ENCODE measurements at regions not wholly inside any gene's neighbourhood (a gene's known extent, or its start where the extent isn't known, plus 50 kb on each side); places are given as distances from the start of the nearest gene placed in this dataset.

GRCh38 chr16:17548825-17549224 is 78.1 kb upstream of the XYLT1 start:
- DNase-seq (ENCODE audit: low spot score): no peak
- Mint-ChIP-seq H3K27me3 (peaks cover 0 to 2% of the 10 kb centered on the region in 2 donors), H3K27ac (no peak overlapping the region), H3K4me1 (ENCODE audit: low read depth in 2 of 2) (no peaks in the 10 kb centered on the region), H3K4me3 (no peak overlapping the region), H3K9me3 (peaks cover 2% of the 10 kb centered on the region), H3K36me3 (no peaks in the 10 kb centered on the region)
- peak in 1 of 2 donors; percentile 54 for ATAC-seq

DNA sequence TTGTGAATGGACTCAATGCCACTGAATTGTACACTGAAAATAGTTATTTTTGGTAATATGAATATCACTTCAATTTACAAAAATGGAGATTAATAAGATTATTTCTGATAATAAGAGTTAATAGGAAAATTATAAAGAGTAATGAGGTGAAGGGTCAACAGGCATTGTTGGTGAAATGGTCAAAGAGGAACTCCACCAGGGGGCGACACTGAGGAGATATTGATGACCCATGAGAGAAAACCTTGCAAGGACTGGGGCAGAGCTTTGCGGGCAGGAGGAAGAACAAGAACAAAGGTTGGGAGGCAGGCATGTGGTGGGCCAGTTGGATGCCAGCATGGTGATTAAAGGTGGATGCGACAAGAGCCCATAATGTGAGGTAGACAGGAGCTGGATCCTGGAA is 74.0 kb upstream of the XYLT1 start:
- Mint-ChIP-seq H3K27me3 (peaks cover 2 to 3% of the 10 kb centered on the region in 2 donors), H3K27ac (peak overlapping the region in 1 of 2 donors; percentile 13), H3K4me3 (no peak overlapping the region), H3K36me3 (no peaks in the 10 kb centered on the region), H3K4me1 (ENCODE audit: low read depth in 2 of 2) (no peaks in the 10 kb centered on the region), H3K9me3 (peaks cover 2% of the 10 kb centered on the region)
- ATAC-seq: no peak
- DNase-seq (ENCODE audit: low spot score): no peak

GRCh38 chr16:17544304-17544703 is 73.5 kb upstream of the XYLT1 start:
- DNase-seq (ENCODE audit: low spot score) (no peak), ATAC-seq (no peak)
- peaks cover 2% of the 10 kb centered on the region for H3K9me3 Mint-ChIP-seq
- H3K27me3 Mint-ChIP-seq: peaks cover 5 to 7% of the 10 kb centered on the region in 2 donors
- H3K4me3 Mint-ChIP-seq: no peak overlapping the region
- H3K36me3 Mint-ChIP-seq: no peaks in the 10 kb centered on the region
- H3K4me1 Mint-ChIP-seq (ENCODE audit: low read depth in 2 of 2): no peaks in the 10 kb centered on the region
- peak overlapping the region in 1 of 2 donors; percentile 13 for H3K27ac Mint-ChIP-seq

GRCh38 chr16:17543073-17543472 is 72.3 kb upstream of the XYLT1 start:
- no peaks in the 10 kb centered on the region for H3K4me1 Mint-ChIP-seq (ENCODE audit: low read depth in 2 of 2)
- DNase-seq (ENCODE audit: low spot score) (no peak), ATAC-seq (no peak)
- H3K4me3 Mint-ChIP-seq: no peak overlapping the region
- H3K27ac Mint-ChIP-seq: no peak overlapping the region
- no peaks in the 10 kb centered on the region for H3K36me3 Mint-ChIP-seq
- peaks cover 2% of the 10 kb centered on the region for H3K9me3 Mint-ChIP-seq
- H3K27me3 Mint-ChIP-seq: peaks cover 8 to 9% of the 10 kb centered on the region in 2 donors

GRCh38 chr16:17541324-17541723 is 70.6 kb upstream of the XYLT1 start:
- ATAC-seq (no peak), DNase-seq (ENCODE audit: low spot score) (no peak)
- H3K9me3 Mint-ChIP-seq: peaks cover 2% of the 10 kb centered on the region
- H3K27ac Mint-ChIP-seq: no peak overlapping the region
- no peak overlapping the region for H3K4me3 Mint-ChIP-seq
- H3K27me3 Mint-ChIP-seq: peaks cover 13 to 15% of the 10 kb centered on the region in 2 donors
- H3K36me3 Mint-ChIP-seq: no peaks in the 10 kb centered on the region
- H3K4me1 Mint-ChIP-seq (ENCODE audit: low read depth in 2 of 2): no peaks in the 10 kb centered on the region

- Mint-ChIP-seq H3K4me3 (no peak overlapping the region), H3K4me1 (ENCODE audit: low read depth in 2 of 2) (no peaks in the 10 kb centered on the region), H3K9me3 (no peaks in the 10 kb centered on the region), H3K27me3 (peaks cover 16 to 27% of the 10 kb centered on the region in 2 donors), H3K27ac (no peak overlapping the region), H3K36me3 (no peaks in the 10 kb centered on the region)
- no peak for ATAC-seq
- no peak for DNase-seq (ENCODE audit: low spot score)
These were observed 68.2 kb upstream of the XYLT1 start for GRCh38 chr16:17538927-17539326.

GRCh38 chr16:17532338-17532995 is 61.7 kb upstream of the XYLT1 start:
- Mint-ChIP-seq H3K4me3 (no peak overlapping the region), H3K27me3 (peaks cover 8 to 13% of the 10 kb centered on the region in 2 donors), H3K27ac (peak overlapping the region in 1 of 2 donors; percentile 34), H3K9me3 (no peaks in the 10 kb centered on the region), H3K4me1 (ENCODE audit: low read depth in 2 of 2) (peaks cover 13 to 14% of the 10 kb centered on the region in 2 donors), H3K36me3 (no peaks in the 10 kb centered on the region)
- DNase-seq (ENCODE audit: low spot score) (no peak), ATAC-seq (no peak)

GRCh38 chr16:17529982-17530760 is 59.4 kb upstream of the XYLT1 start:
- peak; percentile 84 to 85 for ATAC-seq
- H3K9me3 Mint-ChIP-seq: no peaks in the 10 kb centered on the region
- peaks cover 13 to 14% of the 10 kb centered on the region in 2 donors for H3K4me1 Mint-ChIP-seq (ENCODE audit: low read depth in 2 of 2)
- peak overlapping the region; percentile 38 for H3K27ac Mint-ChIP-seq
- H3K27me3 Mint-ChIP-seq: peaks cover 2 to 5% of the 10 kb centered on the region in 2 donors
- H3K4me3 Mint-ChIP-seq: peak overlapping the region; percentile 82
- no peaks in the 10 kb centered on the region for H3K36me3 Mint-ChIP-seq
- DNase-seq (ENCODE audit: low spot score): no peak

DNA sequence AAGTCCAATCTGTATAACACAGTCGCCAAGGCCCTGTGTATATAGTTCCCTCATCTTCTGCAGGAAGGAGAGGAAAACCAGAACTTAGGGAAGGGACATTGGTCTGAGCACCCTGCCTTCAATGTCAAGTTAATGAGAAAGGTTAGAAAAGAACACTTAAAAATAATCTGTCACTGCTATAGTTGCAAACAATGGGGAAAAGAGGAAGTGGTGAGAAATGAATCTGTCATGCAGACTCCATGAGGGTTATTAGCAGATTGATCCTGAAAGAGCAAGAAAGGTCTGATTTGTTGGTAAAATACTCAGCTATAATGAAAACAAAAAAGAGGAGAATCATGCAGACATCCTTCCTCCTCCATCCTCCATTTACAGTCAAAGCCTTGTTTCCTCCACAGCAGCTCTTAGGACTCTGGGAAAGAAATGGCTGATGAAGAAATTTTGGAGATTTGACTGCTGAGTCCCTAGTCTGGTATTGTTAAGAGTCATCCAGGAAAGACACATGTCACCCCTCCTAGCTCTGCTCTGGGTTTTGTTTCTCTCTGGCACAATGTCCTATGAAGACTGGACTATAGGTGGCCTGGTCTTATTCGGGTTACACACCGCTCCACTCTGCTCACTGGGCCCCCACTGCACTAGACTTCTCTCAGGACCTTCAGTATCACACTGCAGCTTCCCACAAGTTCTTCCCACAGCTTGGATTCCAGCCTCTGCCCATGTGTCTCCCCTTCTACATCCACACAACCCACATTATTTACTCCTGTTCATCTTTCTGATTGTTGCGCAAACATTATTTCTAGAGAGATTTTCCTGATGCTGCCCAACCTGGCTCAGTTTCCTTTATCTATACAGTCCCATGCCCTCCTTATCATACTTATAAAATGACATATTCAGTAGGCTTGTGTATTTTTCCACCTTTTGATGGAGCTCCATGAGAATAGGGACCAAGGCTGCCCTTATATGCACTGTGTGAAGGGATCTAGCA is 56.5 kb upstream of the XYLT1 start:
- no peaks in the 10 kb centered on the region for H3K36me3 Mint-ChIP-seq
- DNase-seq (ENCODE audit: low spot score) (no peak), ATAC-seq (no peak)
- H3K9me3 Mint-ChIP-seq: no peaks in the 10 kb centered on the region
- H3K27me3 Mint-ChIP-seq: peaks cover under 1% of the 10 kb centered on the region in 2 donors
- H3K27ac Mint-ChIP-seq: no peak overlapping the region
- H3K4me1 Mint-ChIP-seq (ENCODE audit: low read depth in 2 of 2): peaks cover 13 to 14% of the 10 kb centered on the region in 2 donors
- H3K4me3 Mint-ChIP-seq: no peak overlapping the region

DNA sequence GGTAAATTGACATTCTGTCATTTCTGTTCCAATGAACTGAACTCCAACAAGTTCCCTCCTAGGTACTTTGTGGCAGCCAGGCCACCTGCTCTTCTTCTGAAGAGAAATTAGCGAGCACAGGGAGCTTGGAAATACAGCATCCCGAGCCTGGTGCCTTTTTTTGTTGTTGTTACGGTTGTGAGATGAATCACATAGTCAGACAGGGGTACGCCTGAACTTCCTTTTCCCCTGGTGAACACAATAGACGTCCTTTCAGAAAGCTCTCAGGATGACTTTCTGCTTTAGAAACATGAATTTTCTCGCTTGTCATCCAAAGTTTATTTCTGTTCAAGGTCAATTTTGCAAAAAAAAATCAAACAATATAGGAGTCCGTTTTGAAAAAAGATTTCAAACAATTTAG is 53.9 kb upstream of the XYLT1 start:
- H3K36me3 Mint-ChIP-seq: no peaks in the 10 kb centered on the region
- ATAC-seq (no peak), DNase-seq (ENCODE audit: low spot score) (no peak)
- no peak overlapping the region for H3K27ac Mint-ChIP-seq
- H3K4me1 Mint-ChIP-seq (ENCODE audit: low read depth in 2 of 2): peaks cover 5 to 11% of the 10 kb centered on the region in 2 donors
- no peaks in the 10 kb centered on the region for H3K9me3 Mint-ChIP-seq
- H3K4me3 Mint-ChIP-seq: no peak overlapping the region
- H3K27me3 Mint-ChIP-seq: peaks cover 15 to 20% of the 10 kb centered on the region in 2 donors

- Mint-ChIP-seq H3K4me1 (ENCODE audit: low read depth in 2 of 2) (peaks cover 3 to 7% of the 10 kb centered on the region in 2 donors), H3K27ac (no peak overlapping the region), H3K9me3 (no peaks in the 10 kb centered on the region), H3K27me3 (peaks cover 26 to 29% of the 10 kb centered on the region in 2 donors), H3K36me3 (no peaks in the 10 kb centered on the region), H3K4me3 (no peak overlapping the region)
- ATAC-seq (no peak), DNase-seq (ENCODE audit: low spot score) (no peak)
These were observed 49.8 kb upstream of the XYLT1 start for GRCh38 chr16:17520561-17520960.

All from natural killer cell treated with Interleukin-12 subunit alpha and Interleukin-12 subunit beta and Interleukin-15 and Interleukin-18, amount 100 ng/mL, for 72 hours (primary cell).